OCI-LY1 (cell line): ENCODE measurements at regions not wholly inside any gene's neighbourhood (a gene's known extent, or its start where the extent isn't known, plus 50 kb on each side); places are given as distances from the start of the nearest gene placed in this dataset.

Source experiments
- EZH2 ChIP-seq: fragments of 200-600 bp; sonication (generic), shearing (Covaris generic); IDR thresholded peaks from 2 replicates; pipeline ENCODE4 v1.8.0; 2017; ENCODE audit warnings: borderline replicate concordance, mixed run types, mild to moderate bottlenecking, antibody characterized with exemption, low read length, moderate library complexity, mixed read lengths
- TF ChIP-seq, protein P1 (sequence below): fragments of 200-600 bp; sonication (generic), shearing (Covaris generic); IDR thresholded peaks from 2 replicates; pipeline ENCODE4 v1.5.1; 2017; ENCODE audit warnings: mild to moderate bottlenecking, antibody characterized with exemption, low read length, moderate library complexity, mixed read lengths

DNA sequence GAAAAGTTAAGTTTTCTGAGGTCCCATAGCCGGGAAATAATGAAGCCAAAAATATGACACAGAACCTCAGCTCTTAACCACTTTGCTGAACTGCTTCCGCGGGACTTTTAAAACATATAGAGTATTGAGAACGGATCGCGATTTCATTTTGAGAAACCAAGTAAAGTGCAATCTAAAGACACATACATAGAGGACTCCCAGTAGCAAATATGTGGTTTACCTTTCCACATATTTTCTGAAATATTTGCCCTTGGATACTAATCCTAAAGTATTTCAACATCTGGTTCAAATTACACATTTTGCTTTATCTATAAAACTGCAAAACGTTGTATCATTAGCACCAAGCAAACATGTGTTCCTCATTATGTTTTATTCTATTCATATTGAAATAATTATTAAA lies 776.5 kb downstream of the ROBO2 start:
- TF ChIP-seq, protein P1, sequence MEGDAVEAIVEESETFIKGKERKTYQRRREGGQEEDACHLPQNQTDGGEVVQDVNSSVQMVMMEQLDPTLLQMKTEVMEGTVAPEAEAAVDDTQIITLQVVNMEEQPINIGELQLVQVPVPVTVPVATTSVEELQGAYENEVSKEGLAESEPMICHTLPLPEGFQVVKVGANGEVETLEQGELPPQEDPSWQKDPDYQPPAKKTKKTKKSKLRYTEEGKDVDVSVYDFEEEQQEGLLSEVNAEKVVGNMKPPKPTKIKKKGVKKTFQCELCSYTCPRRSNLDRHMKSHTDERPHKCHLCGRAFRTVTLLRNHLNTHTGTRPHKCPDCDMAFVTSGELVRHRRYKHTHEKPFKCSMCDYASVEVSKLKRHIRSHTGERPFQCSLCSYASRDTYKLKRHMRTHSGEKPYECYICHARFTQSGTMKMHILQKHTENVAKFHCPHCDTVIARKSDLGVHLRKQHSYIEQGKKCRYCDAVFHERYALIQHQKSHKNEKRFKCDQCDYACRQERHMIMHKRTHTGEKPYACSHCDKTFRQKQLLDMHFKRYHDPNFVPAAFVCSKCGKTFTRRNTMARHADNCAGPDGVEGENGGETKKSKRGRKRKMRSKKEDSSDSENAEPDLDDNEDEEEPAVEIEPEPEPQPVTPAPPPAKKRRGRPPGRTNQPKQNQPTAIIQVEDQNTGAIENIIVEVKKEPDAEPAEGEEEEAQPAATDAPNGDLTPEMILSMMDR = no peak
- no peak for TF ChIP-seq EZH2
